PC-9 (cell line): ENCODE measurements at regions not wholly inside any gene's neighbourhood (a gene's known extent, or its start where the extent isn't known, plus 50 kb on each side); places are given as distances from the start of the nearest gene placed in this dataset.

ENCODE experiments used
- BruUV-seq: library from RNA; stranded (reverse); fragments of 400-500 nt; replicated peaks from 2 replicates; lab custom pipeline; 2021; lab: Mats Ljungman, UMichigan
- CTCF ChIA-PET: fragments of 300-600 bp; sonication (Branson Sonifier 250); formaldehyde crosslinking; loops from one replicate; lab custom pipeline; 2022; ENCODE audit warnings: antibody characterized with exemption; lab: Charles Lee
- POLR2A ChIA-PET: fragments of 300-600 bp; sonication (Branson Sonifier 250); formaldehyde crosslinking; loops from one replicate; lab custom pipeline; 2022; ENCODE audit warnings: antibody characterized with exemption; ENCODE audit not compliant: unreplicated experiment; lab: Charles Lee
- DNase-seq, 2 experiments: peaks; one replicate each; pipeline versions ENCODE4 v3.0.0 to v3.0.0-alpha.2; 2015 to 2022; ENCODE audit warnings: mixed read lengths in 1 of 2
- H2AFZ ChIP-seq: fragments of 200-600 bp; sonication (generic); 2 replicates; pipeline ENCODE4 v1.8.1; 2017; ENCODE audit warnings: antibody characterized with exemption
- H3F3A ChIP-seq: fragments of 200-600 bp; sonication (generic); 2 replicates; pipeline ENCODE4 v1.8.1; 2017; ENCODE audit warnings: antibody characterized with exemption, mild to moderate bottlenecking, low read depth; ENCODE audit not compliant: insufficient read depth
- H3K27ac ChIP-seq: fragments of 200-600 bp; sonication (generic); 2 replicates; pipeline ENCODE4 v1.6.1; 2016; ENCODE audit warnings: mixed run types
- H3K27me3 ChIP-seq: fragments of 200-600 bp; sonication (generic); 2 replicates; pipeline ENCODE4 v1.6.1; 2016; ENCODE audit warnings: low read depth, mixed run types; ENCODE audit not compliant: insufficient read depth
- H3K36me3 ChIP-seq: fragments of 200-600 bp; sonication (generic); 2 replicates; pipeline ENCODE4 v1.6.1; 2016; ENCODE audit warnings: low read depth, mixed run types
- H3K4me1 ChIP-seq: fragments of 200-600 bp; sonication (generic); replicated peaks from 2 replicates; pipeline ENCODE4 v1.6.1; 2016; ENCODE audit warnings: mixed run types; ENCODE audit not compliant: insufficient read depth
- H3K4me2 ChIP-seq: fragments of 200-600 bp; sonication (generic); 2 replicates; pipeline ENCODE4 v1.6.1; 2017; ENCODE audit warnings: mixed run types
- H3K4me3 ChIP-seq: fragments of 200-600 bp; sonication (generic); 2 replicates; pipeline ENCODE4 v1.6.1; 2016; ENCODE audit warnings: mixed run types
- H3K79me2 ChIP-seq: fragments of 200-600 bp; sonication (generic); 2 replicates; pipeline ENCODE4 v1.6.1; 2017; ENCODE audit warnings: low read depth, mixed run types
- H3K9me2 ChIP-seq: fragments of 200-600 bp; sonication (generic); 2 replicates; pipeline ENCODE4 v1.8.1; 2017; ENCODE audit warnings: mild to moderate bottlenecking; ENCODE audit not compliant: insufficient read depth
- H3K9me3 ChIP-seq: fragments of 200-600 bp; sonication (generic); 2 replicates; pipeline ENCODE4 v1.8.1; 2016; ENCODE audit warnings: low read depth; ENCODE audit not compliant: insufficient read depth
- H4K20me1 ChIP-seq: fragments of 200-600 bp; sonication (generic); 2 replicates; pipeline ENCODE4 v1.8.1; 2017; ENCODE audit not compliant: insufficient read depth
- CTCF ChIP-seq: fragments of 200-600 bp; sonication (generic); conservative IDR thresholded peaks from 2 replicates; pipeline ENCODE4 v1.6.1; 2017; ENCODE audit warnings: mixed run types, antibody characterized with exemption, mild to moderate bottlenecking, moderate library complexity
- EZH2 ChIP-seq: fragments of 200-600 bp; sonication (generic); IDR thresholded peaks from 2 replicates; pipeline ENCODE4 v1.8.0; 2017; ENCODE audit warnings: antibody characterized with exemption, low read depth
- intact Hi-C: fragments of 100-400 bp; cut with micrococcal nuclease; formaldehyde crosslinking; loops from one replicate; pipeline ENCODE4 v1.10.0; 2022; ENCODE audit not compliant: unreplicated experiment

- no TSS peak for BruUV-seq
- Histone ChIP-seq H3K27ac (no peak overlapping the region), H3K36me3 (no peaks in the 10 kb centered on the region), H3K9me3 (no peaks in the 10 kb centered on the region), H3K79me2 (no peaks in the 10 kb centered on the region), H4K20me1 (no peaks in the 10 kb centered on the region), H3K27me3 (peaks cover 55% of the 10 kb centered on the region), H3K4me2 (no peak overlapping the region), H3K4me3 (no peak overlapping the region), H2AFZ (no peak overlapping the region), H3K4me1 (no peaks in the 10 kb centered on the region), H3F3A (no peaks in the 10 kb centered on the region), H3K9me2 (no peaks in the 10 kb centered on the region)
- DNase-seq, result no peak
- TF ChIP-seq CTCF (no peak), EZH2 (no peak)
- POLR2A ChIA-PET, result no interaction called here
- intact Hi-C loops, result no loop called here
- CTCF ChIA-PET, result no interaction called here
These were observed 207.8 kb upstream of the MCTP2 start for GRCh38 chr15:94023531-94023930.

GRCh38 chr15:94021621-94022320, 209.6 kb upstream of the MCTP2 start:
- ChIA-PET POLR2A (no interaction called here), CTCF (interaction anchor here (0.5 kb wide), 1 partner anchor 175 kb away, joined by 16 read pairs; no protein-coding TSS in a partner anchor)
- Histone ChIP-seq H3K27ac (no peak overlapping the region), H3K36me3 (no peaks in the 10 kb centered on the region), H3K9me2 (no peaks in the 10 kb centered on the region), H3K4me2 (no peak overlapping the region), H3F3A (no peaks in the 10 kb centered on the region), H4K20me1 (no peaks in the 10 kb centered on the region), H3K9me3 (no peaks in the 10 kb centered on the region), H3K4me3 (no peak overlapping the region), H3K4me1 (no peaks in the 10 kb centered on the region), H2AFZ (no peak overlapping the region), H3K27me3 (peaks cover 64% of the 10 kb centered on the region), H3K79me2 (no peaks in the 10 kb centered on the region)
- BruUV-seq, result no TSS peak
- DNase-seq, result no peak
- intact Hi-C loops, result no loop called here
- TF ChIP-seq EZH2 (no peak), CTCF (no peak)

DNA sequence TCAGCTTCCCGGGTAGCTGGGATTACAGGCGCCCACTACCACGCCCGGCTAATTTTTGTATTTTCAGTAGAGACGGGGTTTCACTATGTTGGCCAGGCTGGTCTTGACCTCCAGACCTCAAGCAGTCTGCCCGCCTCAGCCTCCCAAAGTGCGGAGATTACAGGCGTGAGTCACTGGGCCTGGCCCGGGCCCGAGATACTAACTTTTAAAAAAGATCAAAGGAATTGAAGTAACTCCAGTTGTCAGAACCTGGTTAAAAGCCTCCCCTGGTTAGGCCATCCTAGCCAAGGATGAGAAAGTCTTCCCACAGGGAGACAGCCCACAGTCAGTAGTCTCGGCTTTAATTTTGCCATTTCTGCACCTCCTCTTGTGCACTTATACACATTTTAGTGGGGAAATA, 212.3 kb upstream of the MCTP2 start:
- H3K4me1 ChIP-seq, result no peaks in the 10 kb centered on the region
- no TSS peak for BruUV-seq
- CTCF ChIA-PET, result no interaction called here

More for the DNA sequence above, 212.3 kb upstream of the MCTP2 start:
- Histone ChIP-seq H3K27ac (no peak overlapping the region), H3K4me3 (no peak overlapping the region), H3K27me3 (peaks cover 62% of the 10 kb centered on the region), H3K36me3 (no peaks in the 10 kb centered on the region), H4K20me1 (no peaks in the 10 kb centered on the region), H3K79me2 (no peaks in the 10 kb centered on the region), H3K4me2 (no peak overlapping the region), H2AFZ (no peak overlapping the region), H3F3A (no peaks in the 10 kb centered on the region), H3K9me2 (no peaks in the 10 kb centered on the region), H3K9me3 (no peaks in the 10 kb centered on the region)
- TF ChIP-seq CTCF, result no peak
- TF ChIP-seq EZH2, result no peak
- POLR2A ChIA-PET, result no interaction called here
- intact Hi-C loops, result no loop called here
- DNase-seq, result no peak
